GM19238 (cell line): ENCODE measurements at regions not wholly inside any gene's neighbourhood (a gene's known extent, or its start where the extent isn't known, plus 50 kb on each side); places are given as distances from the start of the nearest gene placed in this dataset.
A peak's percentile ranks its signal among the peaks of the same experiment; 100 is the strongest.

Experiments used
- DNase-seq: peaks from one replicate; pipeline ENCODE4 v3.0.0; 2011; ENCODE audit warnings: low spot score; ENCODE audit not compliant: insufficient read length

DNA sequence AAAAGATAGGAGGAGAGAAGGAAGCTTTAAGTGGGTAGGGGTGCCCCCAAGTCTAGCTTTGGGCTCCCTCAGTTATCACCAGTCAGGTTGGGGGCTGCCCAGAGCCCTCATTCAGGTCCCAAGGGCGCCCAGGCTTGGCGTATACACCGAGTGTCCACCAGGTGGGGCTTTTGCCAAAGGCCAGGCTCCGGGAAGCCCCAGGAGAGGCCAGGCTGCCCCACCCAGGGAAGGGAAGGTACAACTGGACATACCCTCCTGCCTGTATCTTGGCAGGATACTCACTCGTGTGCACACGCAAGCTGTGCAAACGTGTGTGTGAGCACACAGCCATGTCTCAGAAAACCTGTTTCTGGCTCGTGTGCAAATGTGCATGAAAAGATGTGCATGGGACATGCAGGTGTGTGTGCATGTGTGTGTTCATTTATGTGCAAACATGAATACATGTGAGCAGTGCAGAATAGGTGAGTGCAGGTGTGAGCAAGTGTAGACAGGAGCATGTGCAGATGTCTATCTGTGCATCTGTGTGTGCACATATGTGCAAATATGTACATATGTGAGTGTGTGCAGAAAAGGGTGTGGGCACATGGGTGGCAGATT lies 103.9 kb upstream of the MYL2 start:
- peak; percentile 60 for DNase-seq

DNA sequence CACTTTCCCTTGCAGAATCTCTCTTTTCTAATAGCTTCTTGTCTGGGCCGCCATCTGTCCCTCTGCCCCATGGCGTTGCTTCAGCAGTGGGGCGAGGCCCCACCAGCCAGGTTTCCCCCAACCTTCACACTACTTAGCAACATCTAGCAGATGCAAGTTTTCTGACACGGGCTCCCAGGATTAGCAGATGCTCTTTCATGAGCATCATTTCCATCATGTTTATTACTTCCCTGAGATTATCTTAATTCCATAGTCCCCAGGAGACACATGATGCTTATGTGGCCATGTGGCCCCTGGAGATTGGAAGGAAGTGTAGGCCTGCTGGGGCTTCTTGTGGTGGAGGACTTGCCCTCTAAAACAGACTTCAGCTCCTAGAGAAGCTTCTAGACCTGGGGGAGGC lies 102.0 kb upstream of the MYL2 start:
- no peak for DNase-seq

DNA sequence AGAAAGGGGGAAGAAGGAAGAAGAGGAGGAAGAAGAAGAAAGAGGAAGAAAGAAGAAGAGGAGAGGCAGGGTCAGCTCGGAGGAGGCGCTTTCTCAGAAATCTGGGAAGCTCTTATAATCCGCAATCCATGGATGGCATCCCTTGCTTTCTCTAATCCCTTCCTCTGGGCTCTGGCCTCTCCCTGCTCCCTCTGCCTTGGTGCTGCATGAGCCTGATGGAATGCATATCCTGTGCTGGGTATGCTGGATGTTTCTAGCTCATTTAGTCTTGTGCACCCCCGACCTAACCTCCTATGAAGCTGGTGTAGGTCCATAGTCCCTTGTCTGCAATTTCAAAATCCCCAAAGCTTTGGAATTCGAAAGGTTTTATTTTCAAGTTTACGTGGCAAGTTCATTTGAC lies 94.2 kb upstream of the MYL2 start:
- no peak for DNase-seq

DNA sequence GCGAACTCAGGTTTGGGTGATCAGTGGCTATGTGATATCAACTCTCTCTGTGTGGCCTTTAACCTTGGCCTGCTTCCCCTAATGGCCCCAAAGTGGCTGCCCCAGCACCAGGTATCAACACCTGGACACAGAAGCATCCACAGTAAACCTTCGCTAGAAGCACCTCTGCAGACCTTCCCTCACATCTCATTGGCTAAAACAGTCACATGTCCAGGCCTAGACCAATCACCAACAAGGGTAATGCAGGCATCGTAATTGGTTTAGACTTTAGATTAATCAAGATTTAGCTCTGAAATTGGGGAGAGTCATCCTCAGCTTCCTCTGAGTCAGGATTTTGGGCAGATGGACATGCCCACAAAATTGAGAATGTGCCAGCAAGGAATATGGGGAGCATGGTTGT lies 92.5 kb upstream of the MYL2 start:
- DNase-seq = no peak

DNA sequence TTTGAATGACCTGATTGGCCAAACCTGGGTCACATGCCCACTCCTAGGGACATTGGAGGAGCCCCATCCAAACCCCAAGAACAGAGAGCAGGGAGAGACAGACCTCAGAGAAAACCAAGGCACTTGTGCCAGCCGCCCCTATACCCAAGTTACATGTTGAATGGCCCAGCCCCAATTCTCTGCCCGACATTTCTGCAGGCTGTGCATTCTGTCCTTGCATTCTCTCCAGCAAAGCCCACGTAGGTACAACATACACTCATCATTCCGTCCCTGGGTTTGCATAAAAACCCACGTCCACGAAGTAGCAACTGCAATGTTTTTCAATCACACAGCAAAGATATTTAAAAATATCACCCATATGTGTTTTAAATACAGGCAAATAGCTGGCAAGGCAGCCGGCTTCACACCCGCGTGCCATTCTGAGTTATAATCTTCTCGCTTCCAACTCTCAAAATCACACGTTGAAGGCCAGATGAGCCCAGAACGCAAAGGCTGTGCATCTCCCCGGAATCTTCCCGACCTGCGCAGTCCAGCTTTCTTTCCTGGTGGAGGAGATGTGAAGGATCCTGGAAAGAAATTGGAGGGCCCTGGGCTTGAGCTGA lies 91.7 kb upstream of the MYL2 start:
- DNase-seq = no peak

DNA sequence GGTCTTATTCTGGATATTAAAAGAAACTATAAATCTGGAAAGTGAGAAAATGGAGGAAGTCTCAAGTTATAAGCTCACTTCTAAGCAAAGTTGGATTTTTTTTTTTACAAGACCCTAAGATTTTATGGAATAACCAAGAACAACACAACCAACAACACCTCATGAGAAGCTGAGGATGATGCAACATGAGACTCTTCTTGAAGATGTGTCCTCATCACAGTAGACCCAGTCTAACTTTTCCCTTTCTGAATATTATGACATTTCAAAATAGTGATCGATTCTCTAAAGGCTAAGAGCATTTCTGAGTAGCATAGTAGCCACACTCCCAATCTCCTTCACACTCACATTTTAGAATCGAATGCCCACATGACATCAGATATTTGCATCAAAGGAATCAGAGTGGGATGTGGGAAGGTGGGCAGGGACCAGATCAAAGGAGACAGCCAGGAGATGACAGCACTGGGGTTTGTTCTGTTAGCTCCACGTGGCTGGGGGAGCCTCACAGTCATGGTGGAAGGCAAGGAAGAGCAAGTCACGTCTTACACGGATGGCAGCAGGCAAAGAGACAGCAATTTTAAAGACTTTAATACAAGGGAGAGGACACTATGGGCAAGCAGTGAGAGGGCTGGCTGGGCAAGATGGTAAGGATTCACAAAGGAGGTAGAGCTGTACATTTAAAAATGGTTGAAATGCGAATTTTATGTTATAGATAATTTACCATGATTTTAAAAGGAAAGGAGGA lies 90.7 kb upstream of the MYL2 start:
- DNase-seq = no peak

DNA sequence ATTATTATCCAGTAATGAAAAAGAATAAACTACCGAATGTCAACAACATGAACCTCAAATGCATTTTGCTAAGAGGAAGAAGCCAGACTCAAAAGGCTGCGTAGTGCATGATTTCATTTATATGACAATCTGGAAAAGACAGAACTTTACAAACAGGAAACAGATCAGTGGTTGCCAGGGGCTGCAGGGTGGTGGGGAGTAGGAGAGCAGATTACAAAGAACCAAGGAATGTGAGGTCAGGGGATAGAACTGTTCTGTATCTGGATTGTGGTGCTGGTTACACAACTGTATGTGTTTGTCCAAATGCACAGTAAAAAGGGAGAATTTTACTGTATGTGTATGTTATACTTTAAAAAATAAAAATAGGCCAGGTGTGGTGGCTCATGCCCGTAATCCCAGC lies 89.7 kb upstream of the MYL2 start:
- no peak for DNase-seq

DNA sequence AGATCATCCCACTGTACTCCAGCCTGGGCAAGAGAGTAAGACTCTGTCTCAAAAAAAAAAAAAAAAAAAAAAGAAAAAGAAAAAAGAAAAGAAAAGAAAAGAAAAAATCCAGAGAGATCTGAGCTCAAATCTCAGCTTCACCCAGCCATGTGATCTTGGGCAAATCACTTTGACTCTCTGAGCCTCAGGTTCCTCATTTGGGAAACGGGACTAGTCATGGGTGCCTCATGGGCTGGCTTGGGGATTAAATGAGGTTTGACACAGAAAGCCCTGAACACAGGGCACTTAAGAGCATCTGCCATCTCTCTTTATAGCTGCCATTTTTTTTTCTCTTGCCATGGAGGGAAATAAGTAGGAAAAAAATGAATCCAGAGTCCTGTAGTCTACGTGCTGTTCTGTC lies 86.2 kb upstream of the MYL2 start:
- DNase-seq = no peak

DNA sequence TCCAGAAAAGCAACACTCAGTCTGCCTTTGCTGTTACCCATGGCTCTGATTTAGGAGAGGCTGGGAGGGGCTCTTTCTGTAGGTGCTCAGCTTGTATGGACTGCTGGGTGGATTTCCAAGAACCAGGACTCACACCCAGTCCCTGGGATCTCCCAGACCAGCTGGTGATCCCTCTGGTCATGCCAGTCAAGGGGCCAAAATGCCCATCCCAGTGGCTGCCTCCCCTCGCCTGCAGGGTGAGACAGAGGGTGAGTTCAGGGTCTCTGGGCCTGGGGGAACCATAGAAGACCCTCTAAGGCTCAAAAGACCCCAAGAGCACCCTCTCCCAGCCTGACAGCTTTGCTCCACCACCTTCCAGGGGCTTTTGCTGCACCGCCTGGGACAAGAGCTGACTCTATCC lies 78.6 kb upstream of the MYL2 start:
- no peak for DNase-seq

DNA sequence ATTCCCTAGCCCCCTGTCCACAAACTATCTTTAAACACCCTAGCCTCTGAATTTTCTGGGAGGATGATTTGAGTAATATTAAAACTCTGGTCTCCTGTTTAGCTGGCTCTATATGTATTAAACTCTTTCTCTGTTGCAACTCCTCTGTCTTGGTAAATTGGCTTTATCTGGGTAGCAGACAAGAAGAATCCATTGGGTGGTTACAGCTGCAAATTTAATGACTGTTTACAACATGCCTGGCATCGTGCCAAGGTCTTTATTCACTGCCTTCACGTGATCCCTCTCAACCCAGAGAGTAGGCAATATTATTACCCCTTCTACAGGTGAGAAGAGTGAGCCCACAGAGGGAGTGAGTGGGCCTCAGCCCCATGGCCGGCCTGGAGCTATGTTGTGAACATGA lies 77.8 kb upstream of the MYL2 start:
- no peak for DNase-seq

DNA sequence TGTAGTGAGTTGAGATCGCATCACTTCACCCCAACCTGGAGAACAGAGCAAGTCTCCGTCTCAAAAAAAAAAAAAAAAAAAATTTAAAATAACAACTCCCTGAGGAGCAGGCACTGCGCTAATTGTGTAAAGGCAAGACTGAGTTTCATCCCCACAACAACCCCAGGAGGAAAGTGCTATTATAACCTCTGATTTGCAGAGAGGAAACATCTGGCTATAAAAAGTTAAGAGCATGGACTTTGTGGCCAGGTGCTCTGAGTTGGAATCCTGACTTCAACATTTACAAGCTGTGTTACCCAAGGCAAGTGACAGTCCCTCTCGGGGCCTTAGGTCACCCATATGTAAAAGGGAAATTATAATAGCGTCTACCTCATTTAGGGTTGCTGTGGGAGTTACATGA lies 76.0 kb upstream of the MYL2 start:
- DNase-seq = no peak

DNA sequence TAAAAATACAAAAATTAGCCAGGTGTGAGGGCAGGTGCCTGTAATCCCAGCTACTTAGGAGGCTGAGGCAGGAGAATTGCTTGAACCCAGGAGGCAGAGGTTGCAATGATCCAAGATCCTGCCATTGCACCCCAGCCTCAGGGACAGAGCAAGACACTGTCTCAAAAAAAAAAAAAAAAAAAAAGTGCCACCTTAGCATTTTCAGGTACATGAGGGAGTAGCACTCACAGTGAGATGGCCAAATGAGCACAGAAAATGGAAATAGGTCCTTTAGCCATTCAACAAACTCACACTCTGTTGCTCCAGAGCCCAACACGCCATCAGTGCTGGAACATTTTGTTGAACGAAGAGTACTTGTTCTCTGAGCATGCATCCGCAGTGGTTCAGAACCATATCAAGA lies 75.2 kb upstream of the MYL2 start:
- DNase-seq = no peak

DNA sequence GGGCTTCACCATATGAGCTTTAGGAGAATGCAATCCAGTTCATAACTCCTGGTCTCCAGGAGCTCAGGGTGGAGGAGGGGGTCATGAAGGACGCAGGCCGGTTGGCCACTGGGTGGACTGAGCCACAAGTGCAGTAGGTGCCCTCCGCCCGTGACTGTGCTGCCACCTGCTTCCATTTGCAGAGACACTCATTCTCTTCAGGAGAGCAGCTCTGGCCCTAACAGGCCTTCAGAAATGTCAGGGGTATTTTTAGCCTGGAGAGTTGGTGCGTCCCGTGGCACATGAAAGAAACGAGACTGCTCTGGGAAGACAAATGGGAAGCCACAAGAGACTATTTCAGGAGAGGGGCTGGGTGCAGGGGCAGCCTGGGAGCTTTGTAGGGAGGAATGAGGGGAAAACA lies 74.6 kb upstream of the MYL2 start:
- DNase-seq = no peak

DNA sequence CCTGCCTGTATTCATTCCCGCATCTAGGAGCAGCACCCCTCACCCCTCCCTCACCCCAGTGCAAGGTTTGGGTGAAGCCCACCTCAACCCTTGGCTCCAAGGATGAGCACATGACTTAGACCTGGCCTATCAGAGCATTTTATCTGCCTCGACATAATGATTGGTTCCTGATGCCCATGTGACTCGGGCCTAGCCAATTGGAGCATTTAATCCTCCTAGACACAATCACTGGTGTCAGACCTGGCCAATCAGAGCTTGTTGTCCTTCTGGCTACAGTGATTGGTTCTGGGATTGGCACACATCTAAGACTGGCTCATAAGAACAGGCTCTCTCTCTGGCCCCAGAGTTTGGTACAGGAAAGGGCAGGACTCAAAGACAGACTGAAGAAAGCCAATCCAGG lies 73.1 kb upstream of the MYL2 start:
- DNase-seq = no peak

DNA sequence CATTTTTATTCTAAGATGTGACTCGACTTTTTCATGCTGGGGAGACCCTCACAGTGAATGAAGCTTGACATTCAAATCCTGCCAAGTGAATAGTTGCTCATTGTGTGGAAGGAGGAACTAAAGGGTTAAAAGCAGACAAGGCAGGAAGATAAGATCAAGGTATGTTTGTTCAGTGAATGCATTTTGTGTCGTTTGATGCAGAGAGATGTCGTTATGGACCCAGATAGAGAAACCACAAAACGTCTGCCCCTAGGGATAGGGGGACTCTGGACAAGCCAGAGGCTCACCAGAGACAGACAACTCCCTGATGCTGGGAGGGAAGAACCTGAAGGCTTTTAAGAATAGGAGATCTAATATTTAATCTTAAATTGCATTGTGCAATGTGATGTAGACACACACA lies 72.5 kb upstream of the MYL2 start:
- DNase-seq = no peak

DNA sequence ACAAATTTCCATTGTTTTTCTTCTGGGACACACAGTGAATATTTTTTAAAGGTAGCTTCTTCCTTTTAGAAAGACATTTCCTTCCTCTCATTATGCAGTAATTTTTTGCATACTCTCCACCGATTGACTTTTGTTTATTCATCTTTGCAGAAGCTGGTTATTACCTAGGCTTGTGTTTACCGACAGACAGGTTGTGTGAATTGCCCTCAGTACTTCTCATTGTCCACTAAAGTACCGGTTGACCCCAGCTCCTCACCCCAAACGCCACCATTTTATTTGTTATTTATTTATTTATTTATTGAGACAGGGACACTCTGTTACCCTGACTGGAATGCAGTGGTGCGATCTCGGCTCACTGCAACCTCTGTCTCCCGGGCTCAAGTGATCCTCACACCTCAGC lies 63.4 kb upstream of the MYL2 start:
- no peak for DNase-seq

DNA sequence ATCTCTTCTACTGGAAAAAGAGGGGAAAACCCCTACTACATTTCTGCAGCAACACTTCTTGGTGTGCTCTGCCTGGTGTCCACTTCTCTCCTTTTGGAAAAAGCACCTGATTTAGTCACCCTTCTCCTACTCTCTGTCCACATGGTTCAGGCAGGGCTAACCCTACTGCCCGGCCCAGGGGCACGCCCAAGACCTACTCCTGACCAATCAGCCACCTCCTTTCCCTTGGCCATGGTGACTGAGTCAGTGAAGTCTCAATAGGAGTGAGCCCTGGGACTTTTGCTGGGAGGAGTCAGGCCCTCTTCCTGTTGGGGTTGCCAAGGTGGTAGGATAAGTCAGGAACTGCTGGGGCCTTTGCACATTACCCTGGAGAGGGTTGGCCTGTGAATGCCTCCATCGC lies 52.5 kb upstream of the MYL2 start:
- no peak for DNase-seq

DNA sequence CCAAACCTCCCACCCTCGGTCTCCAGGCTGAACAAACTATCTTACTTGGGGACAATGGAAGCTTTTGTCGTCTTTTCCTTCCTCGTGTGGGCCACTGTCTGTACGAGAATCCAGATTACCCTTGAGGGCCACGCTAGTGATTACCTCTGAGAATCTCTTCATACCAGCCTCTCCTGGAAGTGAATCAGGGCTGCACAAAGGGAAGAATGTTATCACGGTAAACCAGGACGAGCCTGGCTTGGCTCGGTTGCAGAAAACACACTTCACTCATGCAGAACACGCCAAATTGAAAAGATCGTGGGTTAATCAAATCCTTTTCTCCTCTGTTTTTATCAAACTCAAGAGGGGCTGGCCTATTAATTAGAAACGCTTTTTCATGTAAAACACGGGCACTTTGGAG lies 51.6 kb upstream of the MYL2 start:
- no peak for DNase-seq

DNA sequence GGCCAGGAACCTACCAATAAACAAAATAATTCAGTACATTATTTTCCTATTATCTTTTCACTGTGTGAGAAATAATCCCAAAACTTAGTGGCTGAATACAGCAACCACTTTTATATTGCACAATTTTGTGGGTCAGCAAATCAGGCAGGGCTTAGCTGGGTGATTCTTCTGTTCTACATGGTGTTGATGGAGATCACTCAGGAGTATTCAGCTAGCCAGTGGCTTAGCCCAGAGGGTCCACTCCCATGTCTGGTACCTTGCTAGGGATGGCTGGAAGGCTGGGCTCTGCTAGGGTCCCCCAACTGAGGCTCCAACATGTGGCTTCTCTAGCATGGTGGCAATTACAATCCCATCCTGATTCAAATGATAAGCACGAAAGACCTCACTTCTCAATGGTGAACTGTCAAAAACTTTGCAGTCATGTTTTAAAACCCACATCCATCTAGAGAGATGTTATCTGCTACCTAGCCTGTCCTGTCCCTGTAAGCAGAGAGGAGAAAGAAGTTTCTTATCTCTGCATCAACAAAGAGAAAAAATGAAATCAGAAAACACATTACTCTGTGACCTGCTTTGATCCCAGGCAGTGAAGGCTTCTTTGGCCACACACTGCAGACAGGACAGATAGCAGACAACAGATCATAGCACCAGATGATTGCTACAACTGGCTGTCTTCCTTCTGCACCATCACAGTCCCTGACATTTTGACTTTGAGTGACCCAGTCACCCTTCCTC lies 51.0 kb upstream of the MYL2 start:
- no peak for DNase-seq
